HepG2 (cell line): ENCODE measurements at regions not wholly inside any gene's neighbourhood (a gene's known extent, or its start where the extent isn't known, plus 50 kb on each side); places are given as distances from the start of the nearest gene placed in this dataset.

ENCODE experiments used
- ATAC-seq: fragments of 200-7000 bp; cut with Tn5 transposase; 3 replicates; pipeline ENCODE4 v1.9.1; 2020; ENCODE audit warnings: mild to moderate bottlenecking, moderate library complexity
- BruUV-seq: library from RNA; stranded (reverse); fragments of 400-500 nt; replicated peaks from 2 replicates; lab custom pipeline; 2021; lab: Mats Ljungman, UMichigan
- CTCF ChIA-PET: fragments of 300-600 bp; formaldehyde crosslinking; extraction: SDS; loops from one replicate; lab custom pipeline; 2021; ENCODE audit warnings: low total read pairs, inconsistent platforms, low intra/inter-chr PET ratio; lab: Yijun Ruan, JAX
- POLR2A ChIA-PET: fragments of 350-600 bp; sonication (Branson Sonifier 250); formaldehyde crosslinking; loops from one replicate; lab custom pipeline; 2020; ENCODE audit warnings: antibody characterized with exemption, inconsistent platforms; lab: Yijun Ruan, JAX
- DNase-seq: peaks from one replicate; pipeline ENCODE4 v3.0.0-alpha.2; 2015; ENCODE audit warnings: low spot score
- FAIRE-seq: peaks from 3 replicates; lab custom pipeline; 2011; peaks lifted over from hg19 to GRCh38; lab: Jason Lieb, UNC
- H2AFZ ChIP-seq: one replicate; pipeline ENCODE4 v1.6.1; 2011; ENCODE audit warnings: low read length, inconsistent platforms
- H3K27ac ChIP-seq: fragments of 300-600 bp; 3 replicates; pipeline ENCODE4 v1.8.0; 2011; ENCODE audit warnings: mixed run types, mild to moderate bottlenecking, mixed read lengths, low read length, inconsistent platforms; ENCODE audit not compliant: insufficient read depth; ENCODE audit errors: extremely low read length
- H3K27me3 ChIP-seq, 2 experiments: fragments of 200-600 bp in 1 of 2; 2 replicates in 1 of 2; 3 replicates in 1 of 2; pipeline versions ENCODE4 v1.6.0 to v1.8.0; 2011; ENCODE audit warnings: low read length in 2 of 2, mild to moderate bottlenecking in 2 of 2, moderate library complexity in 2 of 2, inconsistent platforms in 1 of 2; ENCODE audit not compliant: insufficient read depth in 2 of 2, control insufficient read depth in 1 of 2
- H3K36me3 ChIP-seq, 2 experiments: fragments of 200-600 bp in 1 of 2; replicated peaks in 1 of 2; 2 replicates in 1 of 2; 3 replicates in 1 of 2; pipeline versions ENCODE4 v1.5.1 to v1.8.0; 2011; ENCODE audit warnings: low read length in 2 of 2, inconsistent platforms in 1 of 2; ENCODE audit not compliant: insufficient read depth in 2 of 2, control insufficient read depth in 1 of 2
- H3K4me1 ChIP-seq: 2 replicates; pipeline ENCODE4 v1.5.1; 2012; ENCODE audit warnings: low read length, inconsistent platforms; ENCODE audit not compliant: insufficient read depth
- H3K4me2 ChIP-seq: 2 replicates; pipeline ENCODE4 v1.6.0; 2011; ENCODE audit warnings: low read depth, low read length, inconsistent platforms
- H3K4me3 ChIP-seq, 3 experiments: fragments of 200-600 bp in 1 of 3; sonication (generic), shearing (Covaris generic) in 1 of 3; replicated peaks in 1 of 3; 2 replicates each; pipeline ENCODE4 v1.5.1; 2011 to 2016; ENCODE audit warnings: low read length in 3 of 3, inconsistent platforms in 2 of 3, low read depth in 2 of 3, mild to moderate bottlenecking in 2 of 3, control low read depth in 1 of 3, mixed read lengths in 1 of 3; ENCODE audit not compliant: insufficient read depth in 1 of 3
- H3K79me2 ChIP-seq: one replicate; pipeline ENCODE4 v1.6.1; 2011; ENCODE audit warnings: low read length, inconsistent platforms; ENCODE audit not compliant: insufficient read depth
- H3K9ac ChIP-seq: 2 replicates; pipeline ENCODE4 v1.6.0; 2011; ENCODE audit warnings: mild to moderate bottlenecking, low read depth, low read length, inconsistent platforms; ENCODE audit not compliant: insufficient read depth
- H3K9me3 ChIP-seq: 2 replicates; pipeline ENCODE4 v1.5.1; 2012; ENCODE audit warnings: mild to moderate bottlenecking, low read length
- H4K20me1 ChIP-seq: 2 replicates; pipeline ENCODE4 v1.6.0; 2011; ENCODE audit warnings: inconsistent platforms, mild to moderate bottlenecking, low read length, moderate library complexity; ENCODE audit not compliant: insufficient read depth
- ATF1 ChIP-seq: IDR thresholded peaks from 2 replicates; pipeline ENCODE4 v1.6.1; 2016; ENCODE audit warnings: mild to moderate bottlenecking, control low read depth
- ERF ChIP-seq: IDR thresholded peaks from 2 replicates; pipeline ENCODE4 v1.6.1; 2018; ENCODE audit warnings: missing biosample characterization, missing genetic modification reagents
- FOXJ3 ChIP-seq: sonication (generic); formaldehyde crosslinking; IDR thresholded peaks from 2 replicates; pipeline ENCODE4 v1.4.0; 2020; ENCODE audit warnings: missing genetic modification reagents, mild to moderate bottlenecking, borderline replicate concordance
- KAT2B ChIP-seq: fragments of 150-350 bp; IDR thresholded peaks from 2 replicates; pipeline ENCODE4 v1.6.1; 2014; ENCODE audit warnings: low read depth, low read length, borderline replicate concordance
- NCOA5 ChIP-seq: sonication (generic); formaldehyde crosslinking; IDR thresholded peaks from 2 replicates; pipeline ENCODE4 v1.4.0; 2020; ENCODE audit warnings: missing genetic modification reagents
- ZNF343 ChIP-seq: sonication (generic); formaldehyde crosslinking; IDR thresholded peaks from 2 replicates; pipeline ENCODE4 v1.4.0; 2020; ENCODE audit warnings: mild to moderate bottlenecking, missing genetic modification reagents
- ZNF552 ChIP-seq: sonication (generic); formaldehyde crosslinking; IDR thresholded peaks from 2 replicates; pipeline ENCODE4 v1.9.0; 2022; ENCODE audit warnings: missing genetic modification reagents, mild to moderate bottlenecking, borderline replicate concordance
- ZNF766 ChIP-seq: sonication (generic); formaldehyde crosslinking; IDR thresholded peaks from 2 replicates; pipeline ENCODE4 v1.5.0; 2020; ENCODE audit warnings: missing genetic modification reagents, borderline replicate concordance
- ZNF768 ChIP-seq: sonication (generic); formaldehyde crosslinking; IDR thresholded peaks from 2 replicates; pipeline ENCODE4 v1.4.0; 2020; ENCODE audit warnings: missing genetic modification reagents
- ZSCAN21 ChIP-seq: sonication (generic); formaldehyde crosslinking; IDR thresholded peaks from 2 replicates; pipeline ENCODE4 v1.8.0; 2022; ENCODE audit warnings: mild to moderate bottlenecking, missing genetic modification reagents, moderate library complexity, borderline replicate concordance
- WGBS: methylation state at CpG from one replicate; pipeline ENCODE4 v1.1.6; 2017; ENCODE audit warnings: low lambda C conversion rate; 5-methylcytosine and 5-hydroxymethylcytosine counted together
- in situ Hi-C: cut with HindIII; loops from 2 replicates; pipeline ENCODE4 v1.10.0; 2017; ENCODE audit warnings: low pct_unique_long_range_greater_than_20kb; ENCODE audit not compliant: extremely low pct_ligation_motif_present
- intact Hi-C: fragments of 100-400 bp; cut with micrococcal nuclease; formaldehyde crosslinking; loops from one replicate; pipeline ENCODE4 v1.10.0; 2022; ENCODE audit not compliant: unreplicated experiment
- TF ChIP-seq, protein P1 (sequence below): sonication (generic); formaldehyde crosslinking; IDR thresholded peaks from 2 replicates; pipeline ENCODE4 v1.8.1; 2023; ENCODE audit warnings: mild to moderate bottlenecking, inconsistent platforms, moderate library complexity, missing genetic modification reagents, borderline replicate concordance
- TF ChIP-seq, protein P2 (sequence below): sonication (generic); formaldehyde crosslinking; IDR thresholded peaks from 2 replicates; pipeline ENCODE4 v1.4.0; 2020; ENCODE audit warnings: low read depth, mild to moderate bottlenecking, missing genetic modification reagents

DNA sequence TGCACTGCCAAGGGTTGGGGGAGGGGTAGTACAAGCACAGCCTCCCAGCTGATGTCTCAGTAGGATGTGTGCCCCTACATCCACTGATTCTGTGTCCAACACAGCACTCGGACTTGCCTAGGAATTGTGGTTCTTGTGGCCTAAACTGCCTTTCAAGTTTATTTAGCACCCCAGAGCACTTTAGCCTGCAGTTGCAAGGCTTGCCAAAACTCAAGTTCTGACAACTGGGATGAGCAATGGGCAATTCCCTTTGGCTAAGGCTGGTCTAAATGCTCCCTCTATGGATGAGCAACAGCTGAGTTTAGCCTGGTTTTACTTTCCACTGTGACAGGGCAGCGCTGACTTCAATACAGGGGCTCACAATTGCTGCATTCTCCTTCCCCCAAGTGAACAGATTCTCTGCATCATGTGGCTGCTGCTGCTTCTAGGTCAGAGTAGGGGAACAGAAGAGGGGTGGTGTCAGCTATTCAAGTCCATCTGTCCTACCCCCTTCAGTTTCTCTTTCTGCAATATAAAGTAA, 471.5 kb downstream of the PIK3C3 start:
- 22% methylated on average over 1 of the region's 2 CpGs for WGBS
- TF ChIP-seq FOXJ3 (CRISPR knock-in tag): no peak
- TF ChIP-seq, protein P1, sequence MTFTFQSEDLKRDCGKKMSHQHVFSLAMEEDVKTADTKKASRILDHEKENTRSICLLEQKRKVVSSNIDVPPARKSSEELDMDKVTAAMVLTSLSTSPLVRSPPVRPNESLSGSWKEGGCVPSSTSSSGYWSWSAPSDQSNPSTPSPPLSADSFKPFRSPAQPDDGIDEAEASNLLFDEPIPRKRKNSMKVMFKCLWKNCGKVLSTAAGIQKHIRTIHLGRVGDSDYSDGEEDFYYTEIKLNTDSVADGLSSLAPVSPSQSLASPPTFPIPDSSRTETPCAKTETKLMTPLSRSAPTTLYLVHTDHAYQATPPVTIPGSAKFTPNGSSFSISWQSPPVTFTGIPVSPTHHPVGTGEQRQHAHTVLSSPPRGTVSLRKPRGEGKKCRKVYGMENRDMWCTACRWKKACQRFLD: no peak
- TF ChIP-seq KAT2B: no peak
- TF ChIP-seq ZNF343 (CRISPR knock-in tag): no peak
- TF ChIP-seq NCOA5 (CRISPR knock-in tag): no peak
- no peak for TF ChIP-seq ZNF768 (CRISPR knock-in tag)
- intact Hi-C loops: no loop called here
- H3K27me3 ChIP-seq: no peaks in the 10 kb centered on the region; a peak in 1 of 5 replicates
- no peak overlapping the region for H3K4me2 ChIP-seq
- no peak overlapping the region for H3K9ac ChIP-seq
- FAIRE-seq (no peak), DNase-seq (no peak), ATAC-seq (no peak)
- in situ Hi-C loops: no loop called here
- H3K9me3 ChIP-seq: peaks cover 35% of the 10 kb centered on the region; the same call in 1 of the 2 replicates
- no peak overlapping the region for H3K4me3 ChIP-seq
- H3K27ac ChIP-seq: no peak overlapping the region
- no peaks in the 10 kb centered on the region for H3K79me2 ChIP-seq
- no peak overlapping the region for H2AFZ ChIP-seq
- no peaks in the 10 kb centered on the region for H4K20me1 ChIP-seq
- no peaks in the 10 kb centered on the region for H3K4me1 ChIP-seq
- no TSS peak for BruUV-seq
- ChIA-PET CTCF (no interaction called here), POLR2A (no interaction called here)
- no peaks in the 10 kb centered on the region for H3K36me3 ChIP-seq

DNA sequence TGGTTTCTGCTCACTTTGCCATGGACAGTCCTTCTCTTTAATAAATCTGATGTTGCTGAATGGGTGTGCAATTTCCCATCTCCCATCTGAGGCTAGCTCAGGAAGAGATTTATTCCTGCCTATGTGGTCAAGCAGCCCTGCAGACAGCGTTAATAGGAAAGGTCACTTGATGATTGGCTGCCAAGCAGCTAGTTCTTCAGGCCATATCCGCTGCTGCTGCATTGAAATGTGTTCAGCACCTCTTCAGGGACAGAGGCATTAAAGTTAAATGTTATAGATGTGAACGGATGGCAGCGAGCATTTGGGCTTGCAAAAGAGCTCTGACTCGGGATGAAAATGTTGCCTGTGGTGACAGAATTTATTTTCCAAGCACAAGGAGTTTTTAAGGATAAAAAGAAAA, 474.2 kb downstream of the PIK3C3 start:
- Histone ChIP-seq H3K79me2 (no peaks in the 10 kb centered on the region), H2AFZ (no peak overlapping the region), H3K36me3 (no peaks in the 10 kb centered on the region), H3K27me3 (no peaks in the 10 kb centered on the region; a peak in 1 of 5 replicates), H3K9ac (no peak overlapping the region), H4K20me1 (no peaks in the 10 kb centered on the region), H3K9me3 (peaks cover 27% of the 10 kb centered on the region; the same call in 1 of the 2 replicates), H3K4me2 (no peak overlapping the region), H3K4me1 (no peaks in the 10 kb centered on the region), H3K4me3 (no peak overlapping the region), H3K27ac (no peak overlapping the region)
- ChIA-PET POLR2A (no interaction called here), CTCF (no interaction called here)
- FAIRE-seq: no peak
- no TSS peak for BruUV-seq
- WGBS: 31% methylated on average over 5 of the region's 5 CpGs
- no peak for ATAC-seq
- intact Hi-C loops: no loop called here
- in situ Hi-C loops: no loop called here
- DNase-seq: no peak
- TF ChIP-seq ERF (CRISPR knock-in tag) (no peak), ZSCAN21 (CRISPR knock-in tag) (no peak), ZNF552 (no peak), ATF1 (CRISPR knock-in tag) (no peak), ZNF766 (no peak)
- TF ChIP-seq, protein P2, sequence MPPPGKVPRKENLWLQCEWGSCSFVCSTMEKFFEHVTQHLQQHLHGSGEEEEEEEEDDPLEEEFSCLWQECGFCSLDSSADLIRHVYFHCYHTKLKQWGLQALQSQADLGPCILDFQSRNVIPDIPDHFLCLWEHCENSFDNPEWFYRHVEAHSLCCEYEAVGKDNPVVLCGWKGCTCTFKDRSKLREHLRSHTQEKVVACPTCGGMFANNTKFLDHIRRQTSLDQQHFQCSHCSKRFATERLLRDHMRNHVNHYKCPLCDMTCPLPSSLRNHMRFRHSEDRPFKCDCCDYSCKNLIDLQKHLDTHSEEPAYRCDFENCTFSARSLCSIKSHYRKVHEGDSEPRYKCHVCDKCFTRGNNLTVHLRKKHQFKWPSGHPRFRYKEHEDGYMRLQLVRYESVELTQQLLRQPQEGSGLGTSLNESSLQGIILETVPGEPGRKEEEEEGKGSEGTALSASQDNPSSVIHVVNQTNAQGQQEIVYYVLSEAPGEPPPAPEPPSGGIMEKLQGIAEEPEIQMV (CRISPR knock-in tag): no peak
